ENCODE measurements at regions not wholly inside any gene's neighbourhood (a gene's known extent, or its start where the extent isn't known, plus 50 kb on each side); places are given as distances from the start of the nearest gene placed in this dataset.
A peak's percentile ranks its signal among the peaks of the same experiment; 100 is the strongest.

- Mint-ChIP-seq H3K27ac (peak overlapping the region; percentile 68), H3K4me1 (peaks cover 18% of the 10 kb centered on the region), H3K4me3 (peak overlapping the region; percentile 78), H3K9me3 (no peaks in the 10 kb centered on the region), H3K36me3 (ENCODE audit: low read depth) (peaks cover 28% of the 10 kb centered on the region), H3K27me3 (ENCODE audit: insufficient read depth) (peaks cover 31% of the 10 kb centered on the region)
- Histone ChIP-seq H3K27ac (ENCODE audit: low read depth, low read length) (no peak overlapping the region), H3K9me3 (ENCODE audit: control insufficient read depth, low read length) (no peaks in the 10 kb centered on the region), H3K4me3 (ENCODE audit: low read length) (peak overlapping the region; percentile 83), H3K4me1 (ENCODE audit: control insufficient read depth, insufficient read depth, low read length) (peaks cover 5% of the 10 kb centered on the region), H3K27me3 (ENCODE audit: control insufficient read depth, insufficient read depth, low read length, poor library complexity, severe bottlenecking) (peaks cover 4% of the 10 kb centered on the region), H3K36me3 (ENCODE audit: control insufficient read depth, insufficient read depth, low read length) (peaks cover 28% of the 10 kb centered on the region), H3K9ac (ENCODE audit: extremely low read depth, low read length, poor library complexity, severe bottlenecking) (peak overlapping the region; percentile 24)
- peak; percentile 71 for DNase-seq
- TF ChIP-seq CTCF (conservative IDR thresholded peaks at IDR 0.05) = no peak
- WGBS, 2 experiments (ENCODE audit: insufficient coverage in 1 of 2, insufficient read length in 1 of 2) = 2 to 9% methylated on average over 13 to 66 of the region's 69 CpGs
These were observed 276.1 kb upstream of the NEBL start for GRCh38 chr10:21172930-21173801.

DNA sequence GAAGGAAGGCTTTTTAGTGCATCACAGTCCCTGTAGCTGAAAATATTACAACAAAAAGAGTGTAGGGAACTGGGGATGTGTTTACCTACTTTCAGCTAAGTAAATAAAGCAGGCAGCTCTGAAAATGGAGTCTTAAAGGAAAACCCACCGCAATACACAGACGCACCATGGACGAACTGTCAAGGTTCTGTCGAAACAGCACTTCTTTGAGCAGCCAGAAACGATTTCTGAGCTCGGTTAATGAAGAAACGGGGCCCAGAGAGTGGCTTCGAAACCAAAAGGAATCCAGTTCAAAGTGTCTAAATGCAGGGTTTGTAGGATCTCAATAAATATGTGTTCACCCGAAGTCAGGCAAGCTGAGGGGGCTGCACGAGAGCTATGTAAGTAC is 275.4 kb upstream of the NEBL start:
- H3K4me1 Mint-ChIP-seq = peaks cover 18% of the 10 kb centered on the region
- no peak for DNase-seq

GRCh38 chr10:21171936-21172541 is 274.9 kb upstream of the NEBL start:
- no peaks in the 10 kb centered on the region for H3K9me3 ChIP-seq (ENCODE audit: control insufficient read depth, low read length)
- Mint-ChIP-seq H3K4me3 (peak overlapping the region; percentile 78), H3K27ac (no peak overlapping the region), H3K27me3 (ENCODE audit: insufficient read depth) (peaks cover 24% of the 10 kb centered on the region), H3K36me3 (ENCODE audit: low read depth) (peaks cover 29% of the 10 kb centered on the region), H3K9me3 (no peaks in the 10 kb centered on the region), H3K4me1 (peaks cover 20% of the 10 kb centered on the region)
- no peaks in the 10 kb centered on the region for H3K27me3 ChIP-seq (ENCODE audit: control insufficient read depth, insufficient read depth, low read length, poor library complexity, severe bottlenecking)
- H3K4me1 ChIP-seq (ENCODE audit: control insufficient read depth, insufficient read depth, low read length) = peaks cover 5% of the 10 kb centered on the region
- H3K36me3 ChIP-seq (ENCODE audit: control insufficient read depth, insufficient read depth, low read length) = peaks cover 28% of the 10 kb centered on the region
- no peak overlapping the region for H3K9ac ChIP-seq (ENCODE audit: extremely low read depth, low read length, poor library complexity, severe bottlenecking)
- no peak for TF ChIP-seq CTCF (conservative IDR thresholded peaks at IDR 0.05)
- 93 to 95% methylated on average over 5 to 6 of the region's 6 CpGs for WGBS, 2 experiments (ENCODE audit: insufficient coverage in 1 of 2, insufficient read length in 1 of 2)
- H3K4me3 ChIP-seq (ENCODE audit: low read length) = peak overlapping the region; percentile 83
- DNase-seq = no peak
- no peak overlapping the region for H3K27ac ChIP-seq (ENCODE audit: low read depth, low read length)

More for the DNA sequence above, 275.4 kb upstream of the NEBL start:
- Histone ChIP-seq H3K27me3 (ENCODE audit: control insufficient read depth, insufficient read depth, low read length, poor library complexity, severe bottlenecking) (no peaks in the 10 kb centered on the region), H3K9ac (ENCODE audit: extremely low read depth, low read length, poor library complexity, severe bottlenecking) (no peak overlapping the region), H3K9me3 (ENCODE audit: control insufficient read depth, low read length) (no peaks in the 10 kb centered on the region), H3K4me3 (ENCODE audit: low read length) (peak overlapping the region; percentile 83), H3K27ac (ENCODE audit: low read depth, low read length) (no peak overlapping the region), H3K36me3 (ENCODE audit: control insufficient read depth, insufficient read depth, low read length) (peaks cover 28% of the 10 kb centered on the region), H3K4me1 (ENCODE audit: control insufficient read depth, insufficient read depth, low read length) (peaks cover 5% of the 10 kb centered on the region)
- Mint-ChIP-seq H3K9me3 (no peaks in the 10 kb centered on the region), H3K27me3 (ENCODE audit: insufficient read depth) (peaks cover 26% of the 10 kb centered on the region), H3K27ac (no peak overlapping the region), H3K4me3 (peak overlapping the region; percentile 78), H3K36me3 (ENCODE audit: low read depth) (peaks cover 28% of the 10 kb centered on the region)
- WGBS, 2 experiments (ENCODE audit: insufficient coverage in 1 of 2, insufficient read length in 1 of 2) = 52 to 56% methylated on average over 10 of the region's 10 CpGs
- no peak for TF ChIP-seq CTCF (conservative IDR thresholded peaks at IDR 0.05)

Measured in endodermal cell (in vitro differentiated cells).